Neural progenitor cell (in vitro differentiated cells): ENCODE measurements at regions not wholly inside any gene's neighbourhood (a gene's known extent, or its start where the extent isn't known, plus 50 kb on each side); places are given as distances from the start of the nearest gene placed in this dataset.

Experiments used
- DNase-seq: peaks from one replicate; pipeline ENCODE4 v3.0.0-alpha.2; 2016; ENCODE audit warnings: low spot score
- H2AFZ ChIP-seq: fragments of 200-600 bp; sonication (generic); replicated peaks from 2 replicates; pipeline ENCODE4 v1.6.1; 2016; ENCODE audit warnings: antibody characterized with exemption
- H3F3A ChIP-seq: fragments of 200-600 bp; sonication (generic); 2 replicates; pipeline ENCODE4 v1.6.1; 2016; ENCODE audit warnings: antibody characterized with exemption, low read depth
- H3K27ac ChIP-seq: fragments of 200-600 bp; sonication (generic); 2 replicates; pipeline ENCODE4 v1.5.1; 2016; ENCODE audit warnings: mild to moderate bottlenecking
- H3K27me3 ChIP-seq: fragments of 200-600 bp; sonication (generic); 2 replicates; pipeline ENCODE4 v1.6.1; 2016; ENCODE audit warnings: mild to moderate bottlenecking, moderate library complexity
- H3K36me3 ChIP-seq: fragments of 200-600 bp; sonication (generic); 2 replicates; pipeline ENCODE4 v1.5.1; 2016
- H3K4me1 ChIP-seq: fragments of 200-600 bp; sonication (generic); 2 replicates; pipeline ENCODE4 v1.6.1; 2016; ENCODE audit warnings: mixed run types
- H3K4me2 ChIP-seq: fragments of 200-600 bp; sonication (generic); 2 replicates; pipeline ENCODE4 v1.6.1; 2016
- H3K4me3 ChIP-seq: fragments of 200-600 bp; sonication (generic); 2 replicates; pipeline ENCODE4 v1.5.1; 2016
- H3K79me2 ChIP-seq: fragments of 200-600 bp; sonication (generic); 2 replicates; pipeline ENCODE4 v1.6.1; 2016; ENCODE audit warnings: low read depth
- H3K9ac ChIP-seq: fragments of 200-600 bp; sonication (generic); 2 replicates; pipeline ENCODE4 v1.6.1; 2016
- H3K9me3 ChIP-seq: fragments of 200-600 bp; sonication (generic); 2 replicates; pipeline ENCODE4 v1.5.1; 2016; ENCODE audit warnings: low read depth
- H4K20me1 ChIP-seq: fragments of 200-600 bp; sonication (generic); 2 replicates; pipeline ENCODE4 v1.6.1; 2016; ENCODE audit warnings: low read depth
- H3K27ac Mint-ChIP-seq: 3 replicates; pipeline ENCODE4 v1.8.0; 2021; ENCODE audit warnings: mixed read lengths
- H3K27me3 Mint-ChIP-seq: 2 replicates; pipeline ENCODE4 v1.8.0; 2022; ENCODE audit warnings: low read depth, mild to moderate bottlenecking, inconsistent platforms, moderate library complexity, mixed read lengths; ENCODE audit not compliant: insufficient read depth
- H3K36me3 Mint-ChIP-seq: 3 replicates; pipeline ENCODE4 v1.8.0; 2021; ENCODE audit warnings: mixed read lengths
- H3K4me1 Mint-ChIP-seq: 3 replicates; pipeline ENCODE4 v1.8.0; 2021; ENCODE audit warnings: mixed read lengths
- H3K4me3 Mint-ChIP-seq: 3 replicates; pipeline ENCODE4 v1.8.0; 2021; ENCODE audit warnings: mild to moderate bottlenecking, moderate library complexity, mixed read lengths
- H3K9me3 Mint-ChIP-seq: 3 replicates; pipeline ENCODE4 v1.8.0; 2020; ENCODE audit warnings: mixed read lengths
- CTCF ChIP-seq: fragments of 200-600 bp; sonication (generic); IDR thresholded peaks from 2 replicates; pipeline ENCODE4 v1.5.1; 2017; ENCODE audit warnings: antibody characterized with exemption, mild to moderate bottlenecking
- EZH2 ChIP-seq: fragments of 200-600 bp; sonication (generic); IDR thresholded peaks from 2 replicates; pipeline ENCODE4 v1.6.1; 2017; ENCODE audit warnings: antibody characterized with exemption, mild to moderate bottlenecking, moderate library complexity
- EZH2phosphoT487 ChIP-seq: fragments of 200-600 bp; sonication (generic); IDR thresholded peaks from 2 replicates; pipeline ENCODE4 v1.6.1; 2017; ENCODE audit warnings: antibody characterized with exemption

GRCh38 chr3:87509401-87509800, 233.0 kb upstream of the POU1F1 start:
- H2AFZ ChIP-seq, result peak overlapping the region; percentile 77
- H3K27me3 Mint-ChIP-seq, result peaks cover 2% of the 10 kb centered on the region
- TF ChIP-seq EZH2phosphoT487, result no peak
- TF ChIP-seq CTCF, result no peak
- no peak for TF ChIP-seq EZH2
- no peaks in the 10 kb centered on the region for H4K20me1 ChIP-seq
- no peak overlapping the region for H3K27ac Mint-ChIP-seq
- H3F3A ChIP-seq, result no peaks in the 10 kb centered on the region
- peak overlapping the region; percentile 37 for H3K4me3 ChIP-seq
- no peaks in the 10 kb centered on the region for H3K9me3 Mint-ChIP-seq
- H3K27me3 ChIP-seq, result no peaks in the 10 kb centered on the region
- no peaks in the 10 kb centered on the region for H3K79me2 ChIP-seq
- no peak overlapping the region for H3K4me3 Mint-ChIP-seq
- H3K4me2 ChIP-seq, result peak overlapping the region; percentile 68
- H3K9me3 ChIP-seq, result no peaks in the 10 kb centered on the region
- no peak overlapping the region for H3K27ac ChIP-seq
- H3K9ac ChIP-seq, result no peak overlapping the region
- peak; percentile 31 for DNase-seq
- H3K36me3 ChIP-seq, result no peaks in the 10 kb centered on the region
- no peaks in the 10 kb centered on the region for H3K36me3 Mint-ChIP-seq
- H3K4me1 ChIP-seq, result peaks cover 5% of the 10 kb centered on the region
- H3K4me1 Mint-ChIP-seq, result no peaks in the 10 kb centered on the region

DNA sequence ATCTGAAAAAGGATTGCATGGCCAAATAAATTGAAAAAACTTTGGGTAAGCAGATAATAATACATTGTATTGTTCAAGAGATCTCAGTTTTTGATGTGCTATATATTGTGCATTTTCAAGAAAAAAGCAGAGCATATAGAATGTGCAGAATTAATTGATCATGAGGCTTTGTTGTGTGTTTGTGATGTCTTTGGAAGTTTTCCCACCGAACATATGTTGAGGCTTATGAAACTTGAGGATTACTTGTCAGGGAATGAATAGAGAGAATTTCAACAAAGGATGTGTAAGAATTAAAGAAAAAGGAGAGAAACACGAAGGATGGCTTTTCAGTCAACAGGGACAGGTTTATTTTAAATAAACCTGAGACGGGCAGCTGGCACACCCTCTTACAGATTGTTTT, 232.5 kb upstream of the POU1F1 start:
- H3K27ac Mint-ChIP-seq, result no peak overlapping the region
- Histone ChIP-seq H3K27ac (no peak overlapping the region), H3K4me3 (no peak overlapping the region), H3K9me3 (no peaks in the 10 kb centered on the region), H3K79me2 (no peaks in the 10 kb centered on the region), H2AFZ (peak overlapping the region; percentile 77), H4K20me1 (no peaks in the 10 kb centered on the region), H3K9ac (no peak overlapping the region), H3K4me2 (peak overlapping the region; percentile 68), H3K4me1 (peaks cover 5% of the 10 kb centered on the region), H3F3A (no peaks in the 10 kb centered on the region), H3K36me3 (no peaks in the 10 kb centered on the region), H3K27me3 (no peaks in the 10 kb centered on the region)
- H3K4me3 Mint-ChIP-seq, result no peak overlapping the region
- TF ChIP-seq EZH2 (no peak), EZH2phosphoT487 (no peak), CTCF (no peak)
- no peaks in the 10 kb centered on the region for H3K36me3 Mint-ChIP-seq
- peaks cover 2% of the 10 kb centered on the region for H3K27me3 Mint-ChIP-seq
- H3K4me1 Mint-ChIP-seq, result no peaks in the 10 kb centered on the region
- no peaks in the 10 kb centered on the region for H3K9me3 Mint-ChIP-seq
- no peak for DNase-seq

GRCh38 chr3:87507753-87508152, 231.4 kb upstream of the POU1F1 start:
- H2AFZ ChIP-seq, result no peak overlapping the region
- peaks cover 2% of the 10 kb centered on the region for H3K27me3 Mint-ChIP-seq
- H4K20me1 ChIP-seq, result no peaks in the 10 kb centered on the region
- H3K27ac ChIP-seq, result no peak overlapping the region
- no peak for DNase-seq
- H3F3A ChIP-seq, result no peaks in the 10 kb centered on the region
- H3K36me3 Mint-ChIP-seq, result no peaks in the 10 kb centered on the region
- H3K27me3 ChIP-seq, result no peaks in the 10 kb centered on the region
- H3K9me3 ChIP-seq, result no peaks in the 10 kb centered on the region
- H3K4me2 ChIP-seq, result no peak overlapping the region
- no peaks in the 10 kb centered on the region for H3K4me1 Mint-ChIP-seq
- H3K9ac ChIP-seq, result no peak overlapping the region
- H3K4me3 Mint-ChIP-seq, result no peak overlapping the region
- peaks cover 5% of the 10 kb centered on the region for H3K4me1 ChIP-seq
- no peaks in the 10 kb centered on the region for H3K36me3 ChIP-seq
- no peak overlapping the region for H3K27ac Mint-ChIP-seq
- no peaks in the 10 kb centered on the region for H3K79me2 ChIP-seq
- H3K9me3 Mint-ChIP-seq, result no peaks in the 10 kb centered on the region
- H3K4me3 ChIP-seq, result no peak overlapping the region
- TF ChIP-seq EZH2, result no peak
- no peak for TF ChIP-seq CTCF
- TF ChIP-seq EZH2phosphoT487, result no peak
